ENCODE measurements at regions not wholly inside any gene's neighbourhood (a gene's known extent, or its start where the extent isn't known, plus 50 kb on each side); places are given as distances from the start of the nearest gene placed in this dataset.
"Not testable (repeated sequence)": the region's sequence is repeated elsewhere in the genome, so short reads cannot be mapped to it uniquely, and the experiment has no call there.

GRCh38 chrX:46226422-46226821 lies 318.8 kb downstream of the ZNF674 start:
- DNase-seq (ENCODE audit: low read depth in 2 of 2), result no peak

- DNase-seq (ENCODE audit: low read depth in 2 of 2), result not testable (repeated sequence)
These were observed 321.7 kb downstream of the ZNF674 start for GRCh38 chrX:46223499-46223898.

- DNase-seq (ENCODE audit: low read depth in 2 of 2), result no peak
These were observed 324.4 kb downstream of the ZNF674 start for GRCh38 chrX:46220822-46221221.

- no peak for DNase-seq (ENCODE audit: low read depth in 2 of 2)
These were observed 326.8 kb downstream of the ZNF674 start for GRCh38 chrX:46218373-46218772.

- no peak for DNase-seq (ENCODE audit: low read depth in 2 of 2)
These were observed 328.8 kb downstream of the ZNF674 start for GRCh38 chrX:46216406-46216805.

- no peak for DNase-seq (ENCODE audit: low read depth in 2 of 2)
These were observed 334.1 kb downstream of the ZNF674 start for GRCh38 chrX:46211079-46211478.

- no peak for DNase-seq (ENCODE audit: low read depth in 2 of 2)
These were observed 335.5 kb downstream of the ZNF674 start for GRCh38 chrX:46209768-46210167.

GRCh38 chrX:46209037-46209436 lies 336.2 kb downstream of the ZNF674 start:
- DNase-seq (ENCODE audit: low read depth in 2 of 2), result no peak

GRCh38 chrX:46208225-46208854 lies 336.9 kb downstream of the ZNF674 start:
- no peak for DNase-seq (ENCODE audit: low read depth in 2 of 2)

- no peak for DNase-seq (ENCODE audit: low read depth in 2 of 2)
These were observed 340.3 kb downstream of the ZNF674 start for GRCh38 chrX:46204721-46205422.

- no peak for DNase-seq (ENCODE audit: low read depth in 2 of 2)
These were observed 342.3 kb downstream of the ZNF674 start for GRCh38 chrX:46202733-46203514.

GRCh38 chrX:46200413-46200812 lies 344.8 kb downstream of the ZNF674 start:
- DNase-seq (ENCODE audit: low read depth in 2 of 2), result no peak

- no peak for DNase-seq (ENCODE audit: low read depth in 2 of 2)
These were observed 346.4 kb downstream of the ZNF674 start for GRCh38 chrX:46198858-46199257.

GRCh38 chrX:46186811-46187106 lies 358.5 kb downstream of the ZNF674 start:
- DNase-seq (ENCODE audit: low read depth in 2 of 2), result not testable (repeated sequence)

- no peak for DNase-seq (ENCODE audit: low read depth in 2 of 2)
These were observed 359.1 kb downstream of the ZNF674 start for GRCh38 chrX:46185923-46186810.

- DNase-seq (ENCODE audit: low read depth in 2 of 2), result no peak
These were observed 360.5 kb downstream of the ZNF674 start for GRCh38 chrX:46184749-46185148.

- no peak for DNase-seq (ENCODE audit: low read depth in 2 of 2)
These were observed 364.9 kb downstream of the ZNF674 start for GRCh38 chrX:46180258-46180687.

GRCh38 chrX:46179748-46180147 lies 365.5 kb downstream of the ZNF674 start:
- DNase-seq (ENCODE audit: low read depth in 2 of 2), result no peak

- no peak for DNase-seq (ENCODE audit: low read depth in 2 of 2)
These were observed 366.5 kb downstream of the ZNF674 start for GRCh38 chrX:46178763-46179162.

- no peak for DNase-seq (ENCODE audit: low read depth in 2 of 2)
These were observed 372.1 kb downstream of the ZNF674 start for GRCh38 chrX:46173159-46173558.

- DNase-seq (ENCODE audit: low read depth in 2 of 2), result not testable (repeated sequence)
These were observed 373.8 kb downstream of the ZNF674 start for GRCh38 chrX:46171457-46171856.

- no peak for DNase-seq (ENCODE audit: low read depth in 2 of 2)
These were observed 375.4 kb downstream of the ZNF674 start for GRCh38 chrX:46169808-46170207.
